Neuronal stem cell (in vitro differentiated cells): ENCODE measurements at regions not wholly inside any gene's neighbourhood (a gene's known extent, or its start where the extent isn't known, plus 50 kb on each side); places are given as distances from the start of the nearest gene placed in this dataset.

Source experiments
- DNase-seq: peaks from one replicate; pipeline ENCODE4 v3.0.0-alpha.2; 2013; ENCODE audit warnings: low spot score
- H2AFZ ChIP-seq: one replicate; pipeline ENCODE4 v1.6.1; 2013; ENCODE audit warnings: mild to moderate bottlenecking, low read length, inconsistent platforms
- H2AK5ac ChIP-seq: 2 replicates; pipeline ENCODE4 v1.6.1; 2013; ENCODE audit warnings: low read depth, mild to moderate bottlenecking, inconsistent platforms, low read length, moderate library complexity, mixed read lengths
- H2BK120ac ChIP-seq: 2 replicates; pipeline ENCODE4 v1.6.1; 2013; ENCODE audit warnings: low read depth, mild to moderate bottlenecking, inconsistent platforms, low read length, moderate library complexity, mixed read lengths
- H2BK12ac ChIP-seq: one replicate; pipeline ENCODE4 v1.6.1; 2013; ENCODE audit warnings: low read length, inconsistent platforms
- H2BK15ac ChIP-seq: 2 replicates; pipeline ENCODE4 v1.6.1; 2013; ENCODE audit warnings: mild to moderate bottlenecking, low read length, inconsistent platforms, mixed read lengths
- H2BK5ac ChIP-seq: one replicate; pipeline ENCODE4 v1.6.1; 2013; ENCODE audit warnings: inconsistent platforms, mild to moderate bottlenecking, low read length, moderate library complexity
- H3K14ac ChIP-seq: one replicate; pipeline ENCODE4 v1.6.1; 2013; ENCODE audit warnings: low read length, inconsistent platforms
- H3K18ac ChIP-seq: 2 replicates; pipeline ENCODE4 v1.6.1; 2013; ENCODE audit warnings: low read length, inconsistent platforms
- H3K23ac ChIP-seq: 2 replicates; pipeline ENCODE4 v1.6.1; 2013; ENCODE audit warnings: low read depth, mild to moderate bottlenecking, mixed read lengths, low read length, inconsistent platforms; ENCODE audit not compliant: poor library complexity
- H3K27ac ChIP-seq: replicated peaks from 3 replicates; pipeline ENCODE4 v1.5.1; 2013; ENCODE audit warnings: low read length, inconsistent platforms
- H3K27me3 ChIP-seq, 3 experiments: 2 replicates each; pipeline ENCODE4 v1.6.1; 2013; ENCODE audit warnings: low read length in 3 of 3, mild to moderate bottlenecking in 2 of 3, inconsistent platforms in 1 of 3, low read depth in 1 of 3, mixed read lengths in 1 of 3, moderate library complexity in 1 of 3; ENCODE audit not compliant: control insufficient read depth in 3 of 3, insufficient read depth in 3 of 3
- H3K36me3 ChIP-seq, 2 donors: replicated peaks in 1 of 2; 2 replicates each; pipeline ENCODE4 v1.6.1; 2013; ENCODE audit warnings: low read length in 2 of 2; ENCODE audit not compliant: control insufficient read depth in 2 of 2, insufficient read depth in 2 of 2
- H3K4ac ChIP-seq: 2 replicates; pipeline ENCODE4 v1.6.1; 2013; ENCODE audit warnings: inconsistent platforms, mild to moderate bottlenecking, low read length, moderate library complexity
- H3K4me1 ChIP-seq, 2 donors: 1 replicate in 1 of 2; 2 replicates in 1 of 2; pipeline ENCODE4 v1.6.1; 2013; ENCODE audit warnings: low read length in 2 of 2, low read depth in 1 of 2; ENCODE audit not compliant: control insufficient read depth in 2 of 2, insufficient read depth in 1 of 2
- H3K4me2 ChIP-seq: one replicate; pipeline ENCODE4 v1.6.1; 2013; ENCODE audit warnings: mild to moderate bottlenecking, low read length, inconsistent platforms; ENCODE audit not compliant: insufficient read depth, poor library complexity, severe bottlenecking
- H3K4me3 ChIP-seq, 2 donors: 2 replicates each; pipeline ENCODE4 v1.5.1; 2013; ENCODE audit warnings: low read length in 2 of 2, mild to moderate bottlenecking in 2 of 2, inconsistent platforms in 1 of 2, moderate library complexity in 1 of 2
- H3K79me1 ChIP-seq: one replicate; pipeline ENCODE4 v1.6.1; 2013; ENCODE audit warnings: low read depth, mild to moderate bottlenecking, inconsistent platforms, low read length, moderate library complexity
- H3K9ac ChIP-seq: one replicate; pipeline ENCODE4 v1.6.1; 2013; ENCODE audit warnings: mild to moderate bottlenecking, low read depth, low read length, inconsistent platforms; ENCODE audit not compliant: poor library complexity
- H3K9me3 ChIP-seq, 2 donors: replicated peaks in 1 of 2; 2 replicates each; pipeline versions ENCODE3 to v1.6.1; 2013; ENCODE audit warnings: low read length in 2 of 2, mild to moderate bottlenecking in 2 of 2, inconsistent platforms in 1 of 2, low read depth in 1 of 2, mixed read lengths in 1 of 2, moderate library complexity in 1 of 2; ENCODE audit not compliant: control insufficient read depth in 2 of 2, insufficient read depth in 1 of 2
- H4K8ac ChIP-seq: one replicate; pipeline ENCODE4 v1.6.1; 2013; ENCODE audit warnings: low read depth, mild to moderate bottlenecking, inconsistent platforms, low read length, moderate library complexity
- H4K91ac ChIP-seq: one replicate; pipeline ENCODE4 v1.6.1; 2013; ENCODE audit warnings: low read length, low read depth, mild to moderate bottlenecking, inconsistent platforms; ENCODE audit not compliant: poor library complexity
- WGBS, 2 donors: extraction: QIAGEN DNeasy Blood & Tissue Kit; methylation state at CpG; one replicate each; pipeline ENCODE4 v1.1.7; 2013; ENCODE audit warnings: missing lambda C conversion rate in 2 of 2, mixed read lengths in 1 of 2; ENCODE audit not compliant: insufficient read length in 2 of 2, insufficient replicate concordance in 1 of 2; ENCODE audit errors: extremely low coverage in 2 of 2; 5-methylcytosine and 5-hydroxymethylcytosine counted together

GRCh38 chr6:139636391-139636790, 261.9 kb upstream of the CITED2 start:
- no peak overlapping the region for H2BK12ac ChIP-seq
- no CpG with 5 or more reads among the region's 1 CpG for WGBS, 2 donors
- no peak overlapping the region for H2AFZ ChIP-seq
- no peaks in the 10 kb centered on the region for H3K4me1 ChIP-seq
- no peak overlapping the region for H3K4me2 ChIP-seq
- no peak overlapping the region for H3K9ac ChIP-seq
- H2BK15ac ChIP-seq: no peak overlapping the region
- no peaks in the 10 kb centered on the region for H3K9me3 ChIP-seq
- H3K18ac ChIP-seq: no peak overlapping the region
- no peak overlapping the region for H2BK5ac ChIP-seq
- H3K27me3 ChIP-seq: no peaks in the 10 kb centered on the region
- no peaks in the 10 kb centered on the region for H3K79me1 ChIP-seq
- no peak for DNase-seq
- no peak overlapping the region for H3K23ac ChIP-seq
- no peak overlapping the region for H3K14ac ChIP-seq
- no peak overlapping the region for H4K8ac ChIP-seq
- H3K4me3 ChIP-seq: no peak overlapping the region
- H3K36me3 ChIP-seq: no peaks in the 10 kb centered on the region
- H3K4ac ChIP-seq: no peak overlapping the region
- no peak overlapping the region for H2BK120ac ChIP-seq
- no peak overlapping the region for H2AK5ac ChIP-seq
- no peak overlapping the region for H3K27ac ChIP-seq
- no peak overlapping the region for H4K91ac ChIP-seq

GRCh38 chr6:139635401-139636130, 261.1 kb upstream of the CITED2 start:
- Histone ChIP-seq H2BK120ac (no peak overlapping the region), H4K8ac (no peak overlapping the region), H2AFZ (no peak overlapping the region), H3K79me1 (no peaks in the 10 kb centered on the region), H3K4ac (no peak overlapping the region), H3K23ac (no peak overlapping the region), H3K18ac (peak overlapping the region; percentile 41), H3K9ac (no peak overlapping the region), H2AK5ac (peak overlapping the region; percentile 34), H3K14ac (no peak overlapping the region), H3K4me2 (no peak overlapping the region), H3K4me3 (peak overlapping the region in 1 of 2 donors; percentile 70), H4K91ac (no peak overlapping the region), H3K9me3 (peaks cover 0 to 3% of the 10 kb centered on the region in 2 donors), H3K27me3 (no peaks in the 10 kb centered on the region), H3K36me3 (no peaks in the 10 kb centered on the region), H2BK12ac (no peak overlapping the region), H2BK5ac (no peak overlapping the region), H3K27ac (no peak overlapping the region), H2BK15ac (peak overlapping the region; percentile 64), H3K4me1 (no peaks in the 10 kb centered on the region)
- WGBS, 2 donors: no CpG with 5 or more reads among the region's 8 CpGs
- no peak for DNase-seq

DNA sequence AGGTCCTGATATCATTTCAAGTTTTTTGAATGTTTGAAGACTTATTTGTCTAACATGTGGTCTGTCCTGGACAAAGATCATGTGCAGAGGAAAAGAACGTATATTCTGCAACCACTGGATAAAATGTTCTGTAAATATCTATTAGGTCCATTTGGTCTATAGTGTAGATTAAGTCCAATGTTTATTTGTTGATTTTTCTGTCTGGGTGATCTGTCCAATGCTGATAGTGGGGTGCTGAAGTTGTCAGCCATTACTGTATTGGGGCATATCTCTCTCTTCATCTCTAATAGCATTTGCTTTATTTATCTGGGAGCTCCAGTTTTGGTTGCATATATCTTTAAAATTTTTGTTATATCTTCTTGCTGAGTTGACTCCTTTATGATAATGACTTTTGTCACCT, 258.4 kb upstream of the CITED2 start:
- Histone ChIP-seq H3K27ac (no peak overlapping the region), H3K27me3 (no peaks in the 10 kb centered on the region), H3K18ac (no peak overlapping the region), H3K23ac (no peak overlapping the region), H2BK15ac (no peak overlapping the region), H3K4ac (no peak overlapping the region), H3K14ac (no peak overlapping the region), H3K4me1 (no peaks in the 10 kb centered on the region), H2AFZ (no peak overlapping the region), H3K9me3 (peaks cover 0 to 3% of the 10 kb centered on the region in 2 donors), H3K4me3 (no peak overlapping the region), H2AK5ac (no peak overlapping the region), H3K4me2 (no peak overlapping the region), H3K36me3 (no peaks in the 10 kb centered on the region), H2BK5ac (no peak overlapping the region), H3K9ac (no peak overlapping the region), H4K91ac (no peak overlapping the region), H2BK120ac (no peak overlapping the region), H2BK12ac (no peak overlapping the region), H3K79me1 (no peaks in the 10 kb centered on the region), H4K8ac (no peak overlapping the region)
- no CpG with 5 or more reads among the region's 1 CpG for WGBS, 2 donors
- no peak for DNase-seq

- Histone ChIP-seq H2AK5ac (no peak overlapping the region), H3K18ac (no peak overlapping the region), H3K4ac (no peak overlapping the region), H3K27ac (no peak overlapping the region), H3K4me2 (no peak overlapping the region), H3K36me3 (no peaks in the 10 kb centered on the region), H3K9ac (no peak overlapping the region), H3K27me3 (no peaks in the 10 kb centered on the region), H3K23ac (no peak overlapping the region), H2BK5ac (no peak overlapping the region), H2AFZ (no peak overlapping the region), H3K14ac (no peak overlapping the region), H3K4me3 (no peak overlapping the region), H3K79me1 (no peaks in the 10 kb centered on the region), H2BK12ac (no peak overlapping the region), H2BK15ac (no peak overlapping the region), H3K4me1 (peaks cover 9 to 16% of the 10 kb centered on the region in 2 donors), H4K91ac (no peak overlapping the region), H4K8ac (no peak overlapping the region), H3K9me3 (peaks cover 0 to 3% of the 10 kb centered on the region in 2 donors), H2BK120ac (no peak overlapping the region)
- no peak for DNase-seq
- no CpG with 5 or more reads among the region's 1 CpG for whole genome bisulfite sequencing, 2 donors
Observed at GRCh38 chr6:139628270-139628669, 253.8 kb upstream of the CITED2 start.
